ENCODE measurements at regions not wholly inside any gene's neighbourhood (a gene's known extent, or its start where the extent isn't known, plus 50 kb on each side); places are given as distances from the start of the nearest gene placed in this dataset.

GRCh38 chr1:229037806-229038405 is 233.0 kb upstream of the RAB4A start:
- ChIA-PET CTCF (no interaction called here), POLR2A (no interaction called here)
- no peak for TF ChIP-seq FOXK2 (IDR thresholded peaks at IDR 0.05)
- TF ChIP-seq CTBP1 (IDR thresholded peaks at IDR 0.05; ENCODE audit: borderline replicate concordance), result no peak
- no peak for TF ChIP-seq SUZ12 (IDR thresholded peaks at IDR 0.05)
- no peak for TF ChIP-seq ELF4 (IDR thresholded peaks at IDR 0.05)
- TF ChIP-seq, protein P1, sequence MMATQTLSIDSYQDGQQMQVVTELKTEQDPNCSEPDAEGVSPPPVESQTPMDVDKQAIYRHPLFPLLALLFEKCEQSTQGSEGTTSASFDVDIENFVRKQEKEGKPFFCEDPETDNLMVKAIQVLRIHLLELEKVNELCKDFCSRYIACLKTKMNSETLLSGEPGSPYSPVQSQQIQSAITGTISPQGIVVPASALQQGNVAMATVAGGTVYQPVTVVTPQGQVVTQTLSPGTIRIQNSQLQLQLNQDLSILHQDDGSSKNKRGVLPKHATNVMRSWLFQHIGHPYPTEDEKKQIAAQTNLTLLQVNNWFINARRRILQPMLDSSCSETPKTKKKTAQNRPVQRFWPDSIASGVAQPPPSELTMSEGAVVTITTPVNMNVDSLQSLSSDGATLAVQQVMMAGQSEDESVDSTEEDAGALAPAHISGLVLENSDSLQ (IDR thresholded peaks at IDR 0.05), result no peak
- no peak for TF ChIP-seq L3MBTL2 (conservative IDR thresholded peaks at IDR 0.05)
- TF ChIP-seq ZNF384 (IDR thresholded peaks at IDR 0.05), result no peak
- TF ChIP-seq SP1 (IDR thresholded peaks at IDR 0.05), result no peak
- TF ChIP-seq TARDBP (IDR thresholded peaks at IDR 0.05), result no peak
- TF ChIP-seq HDGF (IDR thresholded peaks at IDR 0.05; ENCODE audit: borderline replicate concordance), result no peak
- TF ChIP-seq ARNT (IDR thresholded peaks at IDR 0.05), result no peak
- no peak for TF ChIP-seq BHLHE40 (IDR thresholded peaks at IDR 0.05; ENCODE audit: borderline replicate concordance)
- TF ChIP-seq FOXM1 (IDR thresholded peaks at IDR 0.05; ENCODE audit: borderline replicate concordance), result no peak
- no peak for TF ChIP-seq LEF1 (IDR thresholded peaks at IDR 0.05; ENCODE audit: borderline replicate concordance)
- no peak for TF ChIP-seq NFRKB (IDR thresholded peaks at IDR 0.05)
- no peak for TF ChIP-seq FOXA1 (IDR thresholded peaks at IDR 0.05)
- DNase-seq (ENCODE audit: extremely low spot score), result no peak

DNA sequence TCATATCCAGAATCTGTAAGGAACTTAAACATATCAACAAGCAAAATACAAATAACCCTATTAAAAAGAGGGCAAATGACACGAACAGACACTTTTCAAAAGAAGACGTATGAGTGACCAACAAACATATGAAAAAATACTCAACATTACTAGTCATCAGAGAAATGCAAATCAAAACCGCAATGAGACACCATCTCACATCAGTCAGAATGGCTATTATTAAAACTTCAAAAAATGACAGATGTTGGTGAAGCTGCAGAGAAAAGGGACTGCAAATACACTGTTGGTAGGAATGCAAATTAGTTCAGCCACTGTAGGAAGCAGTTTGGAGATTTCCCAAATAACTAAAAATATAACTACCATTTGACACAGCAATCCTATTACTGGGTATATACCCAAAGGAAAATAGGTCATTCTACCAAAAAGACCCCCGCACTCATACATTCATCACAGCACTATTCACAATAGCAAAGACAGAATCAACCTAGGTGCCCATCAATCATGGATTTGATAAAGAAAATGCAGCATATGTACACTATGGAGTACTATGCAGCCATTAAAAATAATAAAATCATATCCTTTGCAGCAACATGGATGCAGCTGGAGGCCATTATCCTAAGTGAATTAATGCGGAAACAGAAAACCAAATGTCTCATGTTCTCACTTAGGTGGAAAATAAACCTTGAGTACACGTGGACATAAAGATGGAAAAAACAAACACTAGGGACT is 230.1 kb upstream of the RAB4A start:
- CTCF ChIA-PET, result no interaction called here
- no peak for DNase-seq (ENCODE audit: extremely low spot score)
- TF ChIP-seq CTBP1 (IDR thresholded peaks at IDR 0.05; ENCODE audit: borderline replicate concordance) (no peak), ZNF384 (IDR thresholded peaks at IDR 0.05) (no peak), SUZ12 (IDR thresholded peaks at IDR 0.05) (no peak), HDGF (IDR thresholded peaks at IDR 0.05; ENCODE audit: borderline replicate concordance) (no peak), SP1 (IDR thresholded peaks at IDR 0.05) (no peak), BHLHE40 (IDR thresholded peaks at IDR 0.05; ENCODE audit: borderline replicate concordance) (no peak), TARDBP (IDR thresholded peaks at IDR 0.05) (no peak), FOXA1 (IDR thresholded peaks at IDR 0.05) (no peak), LEF1 (IDR thresholded peaks at IDR 0.05; ENCODE audit: borderline replicate concordance) (no peak), FOXM1 (IDR thresholded peaks at IDR 0.05; ENCODE audit: borderline replicate concordance) (no peak), ELF4 (IDR thresholded peaks at IDR 0.05) (no peak), L3MBTL2 (conservative IDR thresholded peaks at IDR 0.05) (no peak), FOXK2 (IDR thresholded peaks at IDR 0.05) (no peak), NFRKB (IDR thresholded peaks at IDR 0.05) (no peak)
- TF ChIP-seq, protein P1 (IDR thresholded peaks at IDR 0.05), result no peak
- POLR2A ChIA-PET, result no interaction called here

DNA sequence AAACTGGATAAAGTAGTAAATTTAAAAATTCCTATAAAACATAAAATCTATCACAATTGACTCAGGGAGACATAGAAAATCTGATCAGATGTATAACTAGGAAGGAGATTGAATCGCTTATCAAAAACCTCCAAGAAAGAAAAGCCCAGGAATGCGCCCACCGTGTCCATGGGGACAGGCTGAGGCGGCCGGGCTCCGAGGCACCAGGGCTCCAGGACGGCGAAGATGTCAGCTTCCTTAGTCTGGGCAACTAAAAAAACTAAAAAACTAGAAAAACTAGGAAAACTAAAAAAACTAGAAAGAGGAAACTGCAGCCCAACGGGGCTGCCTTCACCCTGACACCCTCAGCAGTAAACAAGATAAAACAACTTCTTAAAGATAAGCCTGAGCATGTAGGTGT is 229.0 kb upstream of the RAB4A start:
- ChIA-PET CTCF (no interaction called here), POLR2A (no interaction called here)
- no peak for TF ChIP-seq TARDBP (IDR thresholded peaks at IDR 0.05)
- no peak for TF ChIP-seq BHLHE40 (IDR thresholded peaks at IDR 0.05; ENCODE audit: borderline replicate concordance)
- no peak for TF ChIP-seq FOXM1 (IDR thresholded peaks at IDR 0.05; ENCODE audit: borderline replicate concordance)
- no peak for TF ChIP-seq FOXK2 (IDR thresholded peaks at IDR 0.05)
- TF ChIP-seq LEF1 (IDR thresholded peaks at IDR 0.05; ENCODE audit: borderline replicate concordance), result no peak
- TF ChIP-seq SP1 (IDR thresholded peaks at IDR 0.05), result no peak
- TF ChIP-seq ARNT (IDR thresholded peaks at IDR 0.05), result no peak
- no peak for TF ChIP-seq SUZ12 (IDR thresholded peaks at IDR 0.05)
- no peak for TF ChIP-seq NFRKB (IDR thresholded peaks at IDR 0.05)
- no peak for TF ChIP-seq ZNF384 (IDR thresholded peaks at IDR 0.05)
- no peak for TF ChIP-seq CTBP1 (IDR thresholded peaks at IDR 0.05; ENCODE audit: borderline replicate concordance)
- no peak for TF ChIP-seq ELF4 (IDR thresholded peaks at IDR 0.05)
- TF ChIP-seq FOXA1 (IDR thresholded peaks at IDR 0.05), result no peak
- no peak for TF ChIP-seq HDGF (IDR thresholded peaks at IDR 0.05; ENCODE audit: borderline replicate concordance)
- no peak for TF ChIP-seq L3MBTL2 (conservative IDR thresholded peaks at IDR 0.05)
- TF ChIP-seq, protein P1 (IDR thresholded peaks at IDR 0.05), result no peak
- no peak for DNase-seq (ENCODE audit: extremely low spot score)

- POLR2A ChIA-PET, result no interaction called here
- no peak for TF ChIP-seq FOXM1 (IDR thresholded peaks at IDR 0.05; ENCODE audit: borderline replicate concordance)
- no peak for TF ChIP-seq SUZ12 (IDR thresholded peaks at IDR 0.05)
- TF ChIP-seq ELF4 (IDR thresholded peaks at IDR 0.05), result no peak
- TF ChIP-seq CTBP1 (IDR thresholded peaks at IDR 0.05; ENCODE audit: borderline replicate concordance), result no peak
- no peak for TF ChIP-seq HDGF (IDR thresholded peaks at IDR 0.05; ENCODE audit: borderline replicate concordance)
- TF ChIP-seq TARDBP (IDR thresholded peaks at IDR 0.05), result no peak
- TF ChIP-seq FOXA1 (IDR thresholded peaks at IDR 0.05), result no peak
- no peak for TF ChIP-seq NFRKB (IDR thresholded peaks at IDR 0.05)
- TF ChIP-seq L3MBTL2 (conservative IDR thresholded peaks at IDR 0.05), result no peak
- no peak for TF ChIP-seq BHLHE40 (IDR thresholded peaks at IDR 0.05; ENCODE audit: borderline replicate concordance)
- no peak for TF ChIP-seq LEF1 (IDR thresholded peaks at IDR 0.05; ENCODE audit: borderline replicate concordance)
- no peak for TF ChIP-seq ZNF384 (IDR thresholded peaks at IDR 0.05)
- no peak for TF ChIP-seq SP1 (IDR thresholded peaks at IDR 0.05)
- CTCF ChIA-PET, result no interaction called here
- no peak for DNase-seq (ENCODE audit: extremely low spot score)
Observed at GRCh38 chr1:229042482-229042881, 228.4 kb upstream of the RAB4A start.

- TF ChIP-seq FOXK2 (IDR thresholded peaks at IDR 0.05), result no peak
- no peak for TF ChIP-seq SP1 (IDR thresholded peaks at IDR 0.05)
- TF ChIP-seq ARNT (IDR thresholded peaks at IDR 0.05), result no peak
- TF ChIP-seq LEF1 (IDR thresholded peaks at IDR 0.05; ENCODE audit: borderline replicate concordance), result no peak
- TF ChIP-seq ZNF384 (IDR thresholded peaks at IDR 0.05), result no peak
- no peak for TF ChIP-seq BHLHE40 (IDR thresholded peaks at IDR 0.05; ENCODE audit: borderline replicate concordance)
- TF ChIP-seq L3MBTL2 (conservative IDR thresholded peaks at IDR 0.05), result no peak
- no peak for TF ChIP-seq TARDBP (IDR thresholded peaks at IDR 0.05)
- ChIA-PET POLR2A (no interaction called here), CTCF (no interaction called here)
- DNase-seq (ENCODE audit: extremely low spot score), result no peak
Observed at GRCh38 chr1:229043115-229043514, 227.8 kb upstream of the RAB4A start.
